ENCODE measurements at regions not wholly inside any gene's neighbourhood (a gene's known extent, or its start where the extent isn't known, plus 50 kb on each side); places are given as distances from the start of the nearest gene placed in this dataset.

- no peak for TF ChIP-seq CTCF (IDR thresholded peaks at IDR 0.05; ENCODE audit: low read depth, low read length)
- no peak overlapping the region for H3K4me3 ChIP-seq (ENCODE audit: low read depth, low read length)
- DNase-seq (ENCODE audit: low read depth, low spot score): no peak
- ChIA-PET POLR2A (no interaction called here), CTCF (no interaction called here)
- no peak overlapping the region for H3K27ac ChIP-seq (ENCODE audit: low read depth, low read length)
- no peaks in the 10 kb centered on the region; the same call in 1 of the 2 replicates for H3K9me3 ChIP-seq (ENCODE audit: control insufficient read depth, insufficient read depth, low read length)
- no peaks in the 10 kb centered on the region for H3K27me3 ChIP-seq (ENCODE audit: control insufficient read depth, insufficient read depth, low read length)
These were observed 839.1 kb downstream of the GALC start for GRCh38 chr14:87153901-87154300.

- H3K4me3 ChIP-seq (ENCODE audit: low read depth, low read length): no peak overlapping the region
- DNase-seq (ENCODE audit: low read depth, low spot score): no peak
- no peak for TF ChIP-seq CTCF (IDR thresholded peaks at IDR 0.05; ENCODE audit: low read depth, low read length)
- CTCF ChIA-PET: no interaction called here
- H3K27me3 ChIP-seq (ENCODE audit: control insufficient read depth, insufficient read depth, low read length): no peaks in the 10 kb centered on the region
- H3K9me3 ChIP-seq (ENCODE audit: control insufficient read depth, insufficient read depth, low read length): no peaks in the 10 kb centered on the region; the same call in 1 of the 2 replicates
- no peak overlapping the region for H3K27ac ChIP-seq (ENCODE audit: low read depth, low read length)
- POLR2A ChIA-PET: no interaction called here
These were observed 839.6 kb downstream of the GALC start for GRCh38 chr14:87153391-87153790.

- H3K27ac ChIP-seq (ENCODE audit: low read depth, low read length): no peak overlapping the region
- no peaks in the 10 kb centered on the region for H3K27me3 ChIP-seq (ENCODE audit: control insufficient read depth, insufficient read depth, low read length)
- CTCF ChIA-PET: no interaction called here
- DNase-seq (ENCODE audit: low read depth, low spot score): no peak
- H3K9me3 ChIP-seq (ENCODE audit: control insufficient read depth, insufficient read depth, low read length): no peaks in the 10 kb centered on the region; the same call in 1 of the 2 replicates
- no peak overlapping the region for H3K4me3 ChIP-seq (ENCODE audit: low read depth, low read length)
- TF ChIP-seq CTCF (IDR thresholded peaks at IDR 0.05; ENCODE audit: low read depth, low read length): no peak
- POLR2A ChIA-PET: no interaction called here
These were observed 840.3 kb downstream of the GALC start for GRCh38 chr14:87152693-87153092.

GRCh38 chr14:87149583-87150354 lies 843.2 kb downstream of the GALC start:
- peak; percentile 63 for DNase-seq (ENCODE audit: low read depth, low spot score)
- CTCF ChIA-PET: no interaction called here
- POLR2A ChIA-PET: interaction anchor here (1.0 kb wide), 1 partner anchor 16 kb away, joined by 3 read pairs; no protein-coding TSS in a partner anchor

More at GRCh38 chr14:87149583-87150354, 843.2 kb downstream of the GALC start:
- no peaks in the 10 kb centered on the region for H3K9me3 ChIP-seq (ENCODE audit: control insufficient read depth, insufficient read depth, low read length)
- no peak overlapping the region for H3K4me3 ChIP-seq (ENCODE audit: low read depth, low read length)
- peak overlapping the region; percentile 68 for H3K27ac ChIP-seq (ENCODE audit: low read depth, low read length)
- no peaks in the 10 kb centered on the region for H3K27me3 ChIP-seq (ENCODE audit: control insufficient read depth, insufficient read depth, low read length)
- TF ChIP-seq CTCF (IDR thresholded peaks at IDR 0.05; ENCODE audit: low read depth, low read length): no peak

Data from AG04450 (cell line).